ENCODE measurements at regions not wholly inside any gene's neighbourhood (a gene's known extent, or its start where the extent isn't known, plus 50 kb on each side); places are given as distances from the start of the nearest gene placed in this dataset.
A peak's percentile ranks its signal among the peaks of the same experiment; 100 is the strongest.

DNA sequence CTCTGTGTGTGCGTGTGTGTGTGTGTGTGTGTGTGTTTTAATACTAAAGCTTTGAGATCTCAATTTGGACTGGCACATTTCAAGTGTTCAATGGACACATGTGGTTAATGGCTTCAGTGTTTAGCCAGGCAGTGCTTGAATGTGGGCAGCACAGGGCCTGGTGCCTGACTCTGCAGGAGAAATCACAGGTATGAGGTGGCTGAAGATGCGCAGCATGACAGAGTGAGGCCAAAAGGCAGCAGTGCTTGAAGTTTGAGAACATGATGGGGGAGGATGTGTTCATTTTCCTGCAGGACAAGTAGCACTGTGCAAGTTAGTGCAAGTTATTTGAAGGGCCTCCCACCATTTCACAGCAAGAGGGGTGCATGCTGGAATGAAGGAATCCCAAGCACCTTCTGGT lies 620.5 kb upstream of the TBL1XR1 start:
- DNase-seq: no peak
- ChIA-PET CTCF (no interaction called here), POLR2A (no interaction called here)
- no peak for ATAC-seq (replicated peaks in 1 of 4)
- Histone ChIP-seq H3K4me3 (ENCODE audit: control insufficient read depth in 1 of 2, extremely low read depth in 1 of 2, low read length in 1 of 2) (no peak overlapping the region), H3K9me3 (no peaks in the 10 kb centered on the region), H3K27ac (ENCODE audit: low read length) (no peak overlapping the region), H3K27me3 (replicated peaks in 1 of 2; ENCODE audit: control insufficient read depth in 2 of 2, extremely low read depth in 1 of 2, insufficient read depth in 2 of 2, low read length in 1 of 2) (no peaks in the 10 kb centered on the region), H3K4me1 (ENCODE audit: control insufficient read depth in 1 of 2, extremely low read depth in 1 of 2, insufficient read depth in 2 of 2, low read length in 2 of 2) (no peaks in the 10 kb centered on the region), H3K36me3 (ENCODE audit: control insufficient read depth in 2 of 2, extremely low read depth in 1 of 2, insufficient read depth in 1 of 2, low read length in 1 of 2) (no peaks in the 10 kb centered on the region)
- H3K9me3 Mint-ChIP-seq: no peaks in the 10 kb centered on the region
- peaks cover 5 to 7% (median 5%) of the 10 kb centered on the region in 3 donors for H3K4me1 Mint-ChIP-seq
- H3K27me3 Mint-ChIP-seq: no peaks in the 10 kb centered on the region
- WGBS (ENCODE audit: insufficient coverage): 100% methylated on average over 2 of the region's 2 CpGs
- no peaks in the 10 kb centered on the region for H3K36me3 Mint-ChIP-seq
- peak overlapping the region in 1 of 2 donors; percentile 17 for H3K27ac Mint-ChIP-seq
- no peak overlapping the region for H3K4me3 Mint-ChIP-seq

DNA sequence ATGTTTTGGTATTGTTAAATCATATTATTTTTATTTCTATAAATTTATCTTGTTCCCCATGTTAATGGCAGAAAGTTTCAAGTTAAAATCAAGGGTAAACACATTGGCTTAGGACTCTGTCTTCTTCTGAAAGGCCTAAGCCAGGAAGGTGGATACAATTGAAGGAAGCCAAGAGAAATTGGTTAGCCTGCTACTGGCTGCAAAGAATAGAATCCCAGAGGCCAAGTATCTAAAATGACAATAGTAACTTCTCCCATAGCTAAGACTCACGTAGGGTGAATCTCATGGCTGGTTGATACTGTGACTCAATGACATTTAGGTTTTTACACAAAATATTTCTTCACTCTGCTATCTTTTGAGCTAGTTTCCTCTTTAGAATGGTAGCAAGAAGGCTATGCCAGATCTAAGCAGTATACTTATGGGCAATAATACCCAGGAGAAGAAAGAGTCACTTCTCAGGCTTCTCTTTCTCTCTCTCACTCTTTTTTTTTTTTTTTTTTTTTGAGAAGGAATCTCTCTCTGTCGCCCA lies 621.5 kb upstream of the TBL1XR1 start:
- DNase-seq: no peak
- Histone ChIP-seq H3K4me3 (ENCODE audit: control insufficient read depth in 1 of 2, extremely low read depth in 1 of 2, low read length in 1 of 2) (no peak overlapping the region), H3K4me1 (ENCODE audit: control insufficient read depth in 1 of 2, extremely low read depth in 1 of 2, insufficient read depth in 2 of 2, low read length in 2 of 2) (no peaks in the 10 kb centered on the region), H3K27ac (ENCODE audit: low read length) (no peak overlapping the region), H3K9me3 (no peaks in the 10 kb centered on the region), H3K36me3 (ENCODE audit: control insufficient read depth in 2 of 2, extremely low read depth in 1 of 2, insufficient read depth in 1 of 2, low read length in 1 of 2) (no peaks in the 10 kb centered on the region), H3K27me3 (replicated peaks in 1 of 2; ENCODE audit: control insufficient read depth in 2 of 2, extremely low read depth in 1 of 2, insufficient read depth in 2 of 2, low read length in 1 of 2) (no peaks in the 10 kb centered on the region)
- Mint-ChIP-seq H3K36me3 (no peaks in the 10 kb centered on the region), H3K4me1 (peaks cover 5 to 7% (median 5%) of the 10 kb centered on the region in 3 donors), H3K4me3 (no peak overlapping the region), H3K9me3 (no peaks in the 10 kb centered on the region), H3K27me3 (no peaks in the 10 kb centered on the region), H3K27ac (no peak overlapping the region)
- POLR2A ChIA-PET: interaction anchor here in 1 of 2 donors (0.7 kb wide), 1 partner anchor 260 kb away, joined by 18 read pairs; no protein-coding TSS in a partner anchor
- no CpG with 5 or more reads among the region's 2 CpGs for WGBS (ENCODE audit: insufficient coverage)
- CTCF ChIA-PET: interaction anchor here in 1 of 2 donors (0.7 kb wide), 1 partner anchor 228 kb away, joined by 8 read pairs; no protein-coding TSS in a partner anchor
- ATAC-seq (replicated peaks in 1 of 4): no peak

DNA sequence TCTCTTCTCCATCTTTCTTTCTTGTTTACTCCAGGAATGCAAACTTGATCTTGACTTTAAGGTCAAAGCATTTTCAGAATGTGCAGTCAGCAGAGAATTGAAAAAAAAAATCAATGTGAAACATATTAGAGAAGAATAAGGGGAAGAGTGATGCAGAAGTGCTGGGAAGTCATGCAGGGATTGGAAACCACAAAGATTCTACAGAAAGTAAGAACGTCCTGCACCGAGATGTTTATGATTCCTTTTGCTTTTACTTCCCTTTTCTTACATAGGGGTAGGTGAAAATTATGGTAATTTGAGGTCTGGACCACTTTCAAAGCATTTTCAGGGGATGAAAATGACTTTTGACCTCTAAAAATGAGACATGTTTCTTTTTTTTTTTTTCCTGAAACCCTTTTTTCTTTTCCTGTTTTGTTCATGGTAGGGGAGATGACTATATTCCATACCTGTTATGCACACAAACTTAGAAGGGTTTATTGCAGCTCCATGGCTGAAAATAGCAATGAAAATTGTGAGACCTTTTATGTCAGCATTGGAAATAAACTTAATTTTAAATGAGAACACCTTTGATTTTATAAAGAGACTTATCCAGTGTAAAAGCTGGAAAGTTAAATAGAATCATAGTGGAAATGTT lies 623.5 kb upstream of the TBL1XR1 start:
- Histone ChIP-seq H3K4me1 (ENCODE audit: control insufficient read depth in 1 of 2, extremely low read depth in 1 of 2, insufficient read depth in 2 of 2, low read length in 2 of 2) (no peaks in the 10 kb centered on the region), H3K36me3 (ENCODE audit: control insufficient read depth in 2 of 2, extremely low read depth in 1 of 2, insufficient read depth in 1 of 2, low read length in 1 of 2) (no peaks in the 10 kb centered on the region), H3K27me3 (replicated peaks in 1 of 2; ENCODE audit: control insufficient read depth in 2 of 2, extremely low read depth in 1 of 2, insufficient read depth in 2 of 2, low read length in 1 of 2) (no peaks in the 10 kb centered on the region), H3K27ac (ENCODE audit: low read length) (no peak overlapping the region), H3K9me3 (no peaks in the 10 kb centered on the region), H3K4me3 (ENCODE audit: control insufficient read depth in 1 of 2, extremely low read depth in 1 of 2, low read length in 1 of 2) (no peak overlapping the region)
- no peaks in the 10 kb centered on the region for H3K36me3 Mint-ChIP-seq
- POLR2A ChIA-PET: interaction anchor here in 1 of 2 donors (0.7 kb wide), 1 partner anchor 773 kb away, joined by 6 read pairs; no protein-coding TSS in a partner anchor
- no peak overlapping the region for H3K27ac Mint-ChIP-seq
- no peaks in the 10 kb centered on the region for H3K27me3 Mint-ChIP-seq
- ATAC-seq (replicated peaks in 1 of 4) (no peak), DNase-seq (no peak)
- no CpG with 5 or more reads among the region's 2 CpGs for WGBS (ENCODE audit: insufficient coverage)
- no peaks in the 10 kb centered on the region for H3K9me3 Mint-ChIP-seq
- H3K4me3 Mint-ChIP-seq: no peak overlapping the region
- CTCF ChIA-PET: no interaction called here
- peaks cover 5 to 7% (median 5%) of the 10 kb centered on the region in 3 donors for H3K4me1 Mint-ChIP-seq

DNA sequence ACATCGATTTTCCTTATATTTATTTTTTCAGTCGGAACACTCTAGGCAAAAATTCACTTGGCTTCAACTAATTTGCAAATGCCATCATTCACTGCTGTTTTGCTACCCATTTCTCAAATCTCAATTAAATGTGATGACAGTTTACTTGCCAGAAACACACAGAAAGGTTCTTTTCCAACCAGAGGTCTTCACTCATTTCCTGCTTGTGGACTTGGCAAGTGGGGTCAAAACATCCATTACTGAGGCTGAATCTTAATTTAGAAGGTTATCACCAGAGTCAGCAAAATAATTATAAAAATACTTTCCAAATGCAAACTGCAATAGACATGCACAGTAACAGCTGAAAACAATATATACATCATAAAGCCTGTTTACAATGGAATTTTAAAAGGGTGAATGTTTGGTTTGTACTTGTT lies 625.4 kb upstream of the TBL1XR1 start:
- no peaks in the 10 kb centered on the region for H3K4me1 ChIP-seq (ENCODE audit: control insufficient read depth in 1 of 2, extremely low read depth in 1 of 2, insufficient read depth in 2 of 2, low read length in 2 of 2)
- ChIA-PET POLR2A (interaction anchor here (0.6 to 0.7 kb wide), 3 partner anchors 32 to 713 kb away, joined by 5 read pairs; no protein-coding TSS in a partner anchor), CTCF (no interaction called here)
- Mint-ChIP-seq H3K9me3 (no peaks in the 10 kb centered on the region), H3K4me1 (peaks cover 5 to 7% (median 5%) of the 10 kb centered on the region in 3 donors), H3K36me3 (no peaks in the 10 kb centered on the region), H3K4me3 (no peak overlapping the region), H3K27ac (no peak overlapping the region), H3K27me3 (no peaks in the 10 kb centered on the region)
- H3K36me3 ChIP-seq (ENCODE audit: control insufficient read depth in 2 of 2, extremely low read depth in 1 of 2, insufficient read depth in 1 of 2, low read length in 1 of 2): no peaks in the 10 kb centered on the region
- ATAC-seq (replicated peaks in 1 of 4) (no peak), DNase-seq (no peak)
- no CpG with 5 or more reads among the region's 2 CpGs for whole genome bisulfite sequencing (ENCODE audit: insufficient coverage)
- H3K4me3 ChIP-seq (ENCODE audit: control insufficient read depth in 1 of 2, extremely low read depth in 1 of 2, low read length in 1 of 2): no peak overlapping the region
- H3K27ac ChIP-seq (ENCODE audit: low read length): no peak overlapping the region
- H3K27me3 ChIP-seq (replicated peaks in 1 of 2; ENCODE audit: control insufficient read depth in 2 of 2, extremely low read depth in 1 of 2, insufficient read depth in 2 of 2, low read length in 1 of 2): no peaks in the 10 kb centered on the region
- no peaks in the 10 kb centered on the region for H3K9me3 ChIP-seq

GRCh38 chr3:177823701-177824189 lies 626.5 kb upstream of the TBL1XR1 start:
- Histone ChIP-seq H3K36me3 (ENCODE audit: control insufficient read depth in 2 of 2, extremely low read depth in 1 of 2, insufficient read depth in 1 of 2, low read length in 1 of 2) (no peaks in the 10 kb centered on the region), H3K9me3 (no peaks in the 10 kb centered on the region), H3K27me3 (replicated peaks in 1 of 2; ENCODE audit: control insufficient read depth in 2 of 2, extremely low read depth in 1 of 2, insufficient read depth in 2 of 2, low read length in 1 of 2) (no peaks in the 10 kb centered on the region), H3K4me1 (ENCODE audit: control insufficient read depth in 1 of 2, extremely low read depth in 1 of 2, insufficient read depth in 2 of 2, low read length in 2 of 2) (no peaks in the 10 kb centered on the region), H3K27ac (ENCODE audit: low read length) (no peak overlapping the region), H3K4me3 (ENCODE audit: control insufficient read depth in 1 of 2, extremely low read depth in 1 of 2, low read length in 1 of 2) (no peak overlapping the region)
- no peak for DNase-seq
- H3K9me3 Mint-ChIP-seq: no peaks in the 10 kb centered on the region
- CTCF ChIA-PET: no interaction called here
- POLR2A ChIA-PET: no interaction called here
- 100% methylated on average over 2 of the region's 9 CpGs for WGBS (ENCODE audit: insufficient coverage)
- no peak for ATAC-seq (replicated peaks in 1 of 4)
- H3K36me3 Mint-ChIP-seq: no peaks in the 10 kb centered on the region
- H3K4me1 Mint-ChIP-seq: peaks cover 5 to 7% (median 5%) of the 10 kb centered on the region in 3 donors
- no peaks in the 10 kb centered on the region for H3K27me3 Mint-ChIP-seq
- H3K27ac Mint-ChIP-seq: no peak overlapping the region
- H3K4me3 Mint-ChIP-seq: no peak overlapping the region

DNA sequence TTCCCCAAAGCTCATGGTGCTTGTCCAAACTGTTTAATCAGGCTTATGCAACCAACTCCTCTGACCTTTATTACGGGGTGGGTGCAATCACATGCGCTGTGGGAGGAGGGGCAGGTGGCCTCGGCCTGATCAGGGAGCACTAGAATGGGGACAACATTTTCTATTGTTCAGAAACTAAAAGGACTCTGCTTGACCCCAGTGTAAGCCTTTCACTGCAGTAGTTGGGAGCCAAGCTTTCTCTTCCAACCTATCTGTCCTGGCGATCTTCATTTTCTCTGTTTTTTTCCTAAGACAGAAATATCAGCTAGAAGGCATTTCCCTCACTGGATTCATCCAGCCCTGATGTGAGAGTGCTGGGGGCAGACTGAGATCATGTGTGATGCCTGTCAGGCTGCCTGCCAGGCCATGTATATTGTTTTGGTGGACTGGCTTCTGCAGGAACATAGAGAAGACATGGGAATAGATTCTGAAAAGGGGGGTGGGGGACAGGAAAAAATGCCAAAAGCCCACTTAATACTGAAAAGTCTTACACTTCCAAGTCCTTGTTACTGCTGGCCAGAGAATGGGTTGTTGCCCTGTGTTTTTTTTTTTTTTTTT lies 627.0 kb upstream of the TBL1XR1 start:
- H3K27me3 ChIP-seq (replicated peaks in 1 of 2; ENCODE audit: control insufficient read depth in 2 of 2, extremely low read depth in 1 of 2, insufficient read depth in 2 of 2, low read length in 1 of 2): no peaks in the 10 kb centered on the region
- ChIA-PET CTCF (interaction anchor here in 1 of 2 donors (0.7 kb wide), 1 partner anchor 414 kb away, joined by 3 read pairs; no protein-coding TSS in a partner anchor), POLR2A (no interaction called here)
- no peaks in the 10 kb centered on the region for H3K9me3 ChIP-seq
- no peaks in the 10 kb centered on the region for H3K4me1 ChIP-seq (ENCODE audit: control insufficient read depth in 1 of 2, extremely low read depth in 1 of 2, insufficient read depth in 2 of 2, low read length in 2 of 2)
- DNase-seq (no peak), ATAC-seq (replicated peaks in 1 of 4) (no peak)
- Mint-ChIP-seq H3K4me1 (peaks cover 5 to 7% (median 5%) of the 10 kb centered on the region in 3 donors), H3K4me3 (no peak overlapping the region), H3K27ac (no peak overlapping the region), H3K9me3 (no peaks in the 10 kb centered on the region), H3K27me3 (no peaks in the 10 kb centered on the region), H3K36me3 (no peaks in the 10 kb centered on the region)
- H3K36me3 ChIP-seq (ENCODE audit: control insufficient read depth in 2 of 2, extremely low read depth in 1 of 2, insufficient read depth in 1 of 2, low read length in 1 of 2): no peaks in the 10 kb centered on the region
- no peak overlapping the region for H3K4me3 ChIP-seq (ENCODE audit: control insufficient read depth in 1 of 2, extremely low read depth in 1 of 2, low read length in 1 of 2)
- 94% methylated on average over 3 of the region's 4 CpGs for WGBS (ENCODE audit: insufficient coverage)
- no peak overlapping the region for H3K27ac ChIP-seq (ENCODE audit: low read length)
